Liver (tissue), 6 donors: ENCODE measurements at regions not wholly inside any gene's neighbourhood (a gene's known extent, or its start where the extent isn't known, plus 50 kb on each side); places are given as distances from the start of the nearest gene placed in this dataset.
"Not testable (repeated sequence)": the region's sequence is repeated elsewhere in the genome, so short reads cannot be mapped to it uniquely, and the experiment has no call there.

ENCODE experiments used
- DNase-seq: peaks from one replicate; pipeline ENCODE4 v3.0.0-alpha.2; 2017; ENCODE audit warnings: low spot score
- H3K27ac ChIP-seq, 2 donors: one replicate each; pipeline ENCODE4 v1.7.0; 2013; ENCODE audit warnings: inconsistent platforms in 2 of 2, low read length in 2 of 2, control low read depth in 1 of 2, low read depth in 1 of 2, mild to moderate bottlenecking in 1 of 2
- H3K27me3 ChIP-seq, 4 donors: one replicate each; pipeline versions ENCODE4 v1.6.1 to v1.7.0; 2013; ENCODE audit warnings: low read length in 3 of 4, inconsistent platforms in 1 of 4, mild to moderate bottlenecking in 1 of 4, moderate library complexity in 1 of 4; ENCODE audit not compliant: control insufficient read depth in 4 of 4, insufficient read depth in 4 of 4
- H3K36me3 ChIP-seq, 4 donors: one replicate each; pipeline versions ENCODE4 v1.6.1 to v1.7.0; 2013; ENCODE audit warnings: low read length in 3 of 4, mild to moderate bottlenecking in 3 of 4, low read depth in 1 of 4, moderate library complexity in 1 of 4; ENCODE audit not compliant: control insufficient read depth in 4 of 4, insufficient read depth in 3 of 4
- H3K4me1 ChIP-seq, 4 donors: one replicate each; pipeline versions ENCODE4 v1.6.1 to v1.7.0; 2013; ENCODE audit warnings: low read length in 3 of 4, mild to moderate bottlenecking in 3 of 4, moderate library complexity in 1 of 4; ENCODE audit not compliant: control insufficient read depth in 4 of 4, insufficient read depth in 4 of 4
- H3K4me3 ChIP-seq, 3 donors: one replicate each; pipeline versions ENCODE4 v1.6.1 to v1.7.0; 2013; ENCODE audit warnings: low read length in 3 of 3, control low read depth in 1 of 3, low read depth in 1 of 3, mild to moderate bottlenecking in 1 of 3
- H3K9ac ChIP-seq, 2 donors: one replicate each; pipeline ENCODE4 v1.7.0; 2013; ENCODE audit warnings: low read length in 2 of 2, mild to moderate bottlenecking in 2 of 2, moderate library complexity in 2 of 2, control low read depth in 1 of 2, low read depth in 1 of 2
- H3K9me3 ChIP-seq, 4 donors: one replicate each; pipeline versions ENCODE4 v1.6.1 to v1.7.0; 2013; ENCODE audit warnings: low read length in 3 of 4; ENCODE audit not compliant: control insufficient read depth in 4 of 4
- WGBS: extraction: QIAGEN DNeasy Blood & Tissue Kit; methylation state at CpG from one replicate; pipeline ENCODE4 v1.1.7; 2013; 5-methylcytosine and 5-hydroxymethylcytosine counted together
- donor health status: healthy.
- donor health status: healthy.
- donor health status: healthy.

GRCh38 chr21:10125616-10126015 is 395.8 kb upstream of the TPTE start:
- H3K4me1 ChIP-seq, H3K36me3 ChIP-seq, H3K9me3 ChIP-seq, H3K27ac ChIP-seq, DNase-seq, H3K27me3 ChIP-seq, H3K4me3 ChIP-seq, H3K9ac ChIP-seq: not testable (repeated sequence)
- 70% methylated on average over 17 of the region's 17 CpGs for WGBS

- not testable (repeated sequence) for H3K4me3 ChIP-seq, H3K27me3 ChIP-seq, H3K36me3 ChIP-seq, H3K4me1 ChIP-seq, H3K9me3 ChIP-seq, H3K9ac ChIP-seq, H3K27ac ChIP-seq, DNase-seq
- 89% methylated on average over 1 of the region's 2 CpGs for WGBS
Observed at GRCh38 chr21:10134119-10134518, 387.3 kb upstream of the TPTE start.

GRCh38 chr21:10135879-10136278 is 385.5 kb upstream of the TPTE start:
- not testable (repeated sequence) for H3K27ac ChIP-seq, H3K27me3 ChIP-seq, H3K36me3 ChIP-seq, H3K4me3 ChIP-seq, H3K9me3 ChIP-seq, H3K9ac ChIP-seq, H3K4me1 ChIP-seq
- WGBS = 76% methylated on average over 3 of the region's 4 CpGs
- DNase-seq = peak; percentile 10

GRCh38 chr21:10154178-10154577 is 367.2 kb upstream of the TPTE start:
- H3K4me1 ChIP-seq, H3K27ac ChIP-seq, H3K9me3 ChIP-seq, H3K4me3 ChIP-seq, H3K9ac ChIP-seq, DNase-seq, H3K36me3 ChIP-seq, H3K27me3 ChIP-seq: not testable (repeated sequence)
- WGBS = 67% methylated on average over 3 of the region's 3 CpGs
